ENCODE measurements at regions not wholly inside any gene's neighbourhood (a gene's known extent, or its start where the extent isn't known, plus 50 kb on each side); places are given as distances from the start of the nearest gene placed in this dataset.

GRCh38 chr1:34655206-34655874 is 99.5 kb upstream of the GJB5 start:
- ATAC-seq = no peak

GRCh38 chr1:34655875-34656240 is 99.0 kb upstream of the GJB5 start:
- ATAC-seq = no peak

More at GRCh38 chr1:34655206-34655874, 99.5 kb upstream of the GJB5 start:
- TF ChIP-seq PPARA (CRISPR knock-in tag; IDR thresholded peaks at IDR 0.05; ENCODE audit: borderline replicate concordance) (no peak), ZNF70 (CRISPR knock-in tag; IDR thresholded peaks at IDR 0.05) (no peak), ZFP30 (CRISPR knock-in tag; IDR thresholded peaks at IDR 0.05) (no peak)

GRCh38 chr1:34656299-34656698 is 98.5 kb upstream of the GJB5 start:
- ATAC-seq = no peak
- TF ChIP-seq ZNF70 (CRISPR knock-in tag; IDR thresholded peaks at IDR 0.05) = no peak
- no peak for TF ChIP-seq CSRNP3 (CRISPR knock-in tag; IDR thresholded peaks at IDR 0.05)
- no peak for TF ChIP-seq GLIS3 (CRISPR knock-in tag; IDR thresholded peaks at IDR 0.05)
- no peak for TF ChIP-seq ARNTL (CRISPR knock-in tag; IDR thresholded peaks at IDR 0.05; ENCODE audit: borderline replicate concordance, low read depth)
- TF ChIP-seq ESRRG (CRISPR knock-in tag; IDR thresholded peaks at IDR 0.05) = no peak
- no peak for TF ChIP-seq ZFP30 (CRISPR knock-in tag; IDR thresholded peaks at IDR 0.05)
- TF ChIP-seq ZC3H10 (CRISPR knock-in tag; IDR thresholded peaks at IDR 0.05) = no peak
- TF ChIP-seq PATZ1 (CRISPR knock-in tag; IDR thresholded peaks at IDR 0.05; ENCODE audit: borderline replicate concordance) = no peak
- TF ChIP-seq BACH2 (CRISPR knock-in tag; IDR thresholded peaks at IDR 0.05; ENCODE audit: borderline replicate concordance) = no peak
- no peak for TF ChIP-seq ZNF565 (CRISPR knock-in tag; conservative IDR thresholded peaks at IDR 0.05; ENCODE audit: low read depth)
- no peak for TF ChIP-seq ZFP3 (CRISPR knock-in tag; IDR thresholded peaks at IDR 0.05)
- TF ChIP-seq TOX (CRISPR knock-in tag; IDR thresholded peaks at IDR 0.05; ENCODE audit: borderline replicate concordance) = no peak
- TF ChIP-seq RARB (CRISPR knock-in tag; IDR thresholded peaks at IDR 0.05) = no peak
- no peak for TF ChIP-seq SNAI2 (CRISPR knock-in tag; IDR thresholded peaks at IDR 0.05)
- no peak for TF ChIP-seq OSR1 (CRISPR knock-in tag; IDR thresholded peaks at IDR 0.05)
- TF ChIP-seq CREB5 (CRISPR knock-in tag; IDR thresholded peaks at IDR 0.05; ENCODE audit: low read depth) = no peak
- TF ChIP-seq CSDC2 (CRISPR knock-in tag; IDR thresholded peaks at IDR 0.05) = no peak
- TF ChIP-seq ISL1 (CRISPR knock-in tag; IDR thresholded peaks at IDR 0.05) = no peak
- no peak for TF ChIP-seq POU6F1 (CRISPR knock-in tag; IDR thresholded peaks at IDR 0.05; ENCODE audit: borderline replicate concordance, low read depth)
- TF ChIP-seq TCF4 (CRISPR knock-in tag; IDR thresholded peaks at IDR 0.05; ENCODE audit: borderline replicate concordance) = no peak

More at GRCh38 chr1:34655875-34656240, 99.0 kb upstream of the GJB5 start:
- TF ChIP-seq ESRRG (CRISPR knock-in tag; IDR thresholded peaks at IDR 0.05) = no peak
- TF ChIP-seq POU6F1 (CRISPR knock-in tag; IDR thresholded peaks at IDR 0.05; ENCODE audit: borderline replicate concordance, low read depth) = no peak

- ATAC-seq = no peak
- TF ChIP-seq ZC3H10 (CRISPR knock-in tag; IDR thresholded peaks at IDR 0.05) = no peak
- no peak for TF ChIP-seq SNAI2 (CRISPR knock-in tag; IDR thresholded peaks at IDR 0.05)
- no peak for TF ChIP-seq TSHZ2 (CRISPR knock-in tag; IDR thresholded peaks at IDR 0.05)
- no peak for TF ChIP-seq RARB (CRISPR knock-in tag; IDR thresholded peaks at IDR 0.05)
- TF ChIP-seq PPARA (CRISPR knock-in tag; IDR thresholded peaks at IDR 0.05; ENCODE audit: borderline replicate concordance) = no peak
- TF ChIP-seq ARNTL (CRISPR knock-in tag; IDR thresholded peaks at IDR 0.05; ENCODE audit: borderline replicate concordance, low read depth) = no peak
- no peak for TF ChIP-seq ZFP3 (CRISPR knock-in tag; IDR thresholded peaks at IDR 0.05)
- TF ChIP-seq ISL1 (CRISPR knock-in tag; IDR thresholded peaks at IDR 0.05) = no peak
- TF ChIP-seq CSRNP3 (CRISPR knock-in tag; IDR thresholded peaks at IDR 0.05) = no peak
Observed at GRCh38 chr1:34656731-34657130, 98.1 kb upstream of the GJB5 start.
